Mucosa of gallbladder (tissue), 1 donor: ENCODE measurements at regions not wholly inside any gene's neighbourhood (a gene's known extent, or its start where the extent isn't known, plus 50 kb on each side); places are given as distances from the start of the nearest gene placed in this dataset.
A peak's percentile ranks its signal among the peaks of the same experiment; 100 is the strongest.

Source experiments
- DNase-seq: peaks from one replicate; pipeline ENCODE4 v3.0.0-alpha.2; 2020; ENCODE audit warnings: low spot score
- donor health status: DM: no; HTN: no; CAD: no.

DNA sequence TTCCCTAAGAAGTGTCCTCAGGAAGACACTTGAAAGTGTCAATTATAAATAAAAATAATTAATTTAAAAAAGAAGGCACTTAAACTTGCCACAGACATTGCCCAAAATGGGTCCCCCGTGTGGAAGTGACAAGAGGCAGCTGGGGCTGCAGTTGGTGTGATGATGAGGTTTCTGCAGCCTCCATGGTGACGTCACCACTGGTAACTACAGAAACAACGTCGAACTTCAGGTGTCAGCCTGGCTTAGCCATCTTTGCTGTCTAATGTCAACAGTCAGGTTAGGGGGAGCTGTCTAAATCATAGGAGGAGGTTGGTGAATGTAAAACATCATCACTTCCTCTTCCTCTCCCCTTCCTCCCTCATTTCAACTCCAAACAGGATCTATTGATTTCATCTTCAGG lies 328.6 kb downstream of the MN1 start:
- no peak for DNase-seq

- no peak for DNase-seq
Observed at GRCh38 chr22:27473533-27473932, 328.0 kb downstream of the MN1 start.

GRCh38 chr22:27474112-27474571 lies 327.4 kb downstream of the MN1 start:
- DNase-seq, result no peak

DNA sequence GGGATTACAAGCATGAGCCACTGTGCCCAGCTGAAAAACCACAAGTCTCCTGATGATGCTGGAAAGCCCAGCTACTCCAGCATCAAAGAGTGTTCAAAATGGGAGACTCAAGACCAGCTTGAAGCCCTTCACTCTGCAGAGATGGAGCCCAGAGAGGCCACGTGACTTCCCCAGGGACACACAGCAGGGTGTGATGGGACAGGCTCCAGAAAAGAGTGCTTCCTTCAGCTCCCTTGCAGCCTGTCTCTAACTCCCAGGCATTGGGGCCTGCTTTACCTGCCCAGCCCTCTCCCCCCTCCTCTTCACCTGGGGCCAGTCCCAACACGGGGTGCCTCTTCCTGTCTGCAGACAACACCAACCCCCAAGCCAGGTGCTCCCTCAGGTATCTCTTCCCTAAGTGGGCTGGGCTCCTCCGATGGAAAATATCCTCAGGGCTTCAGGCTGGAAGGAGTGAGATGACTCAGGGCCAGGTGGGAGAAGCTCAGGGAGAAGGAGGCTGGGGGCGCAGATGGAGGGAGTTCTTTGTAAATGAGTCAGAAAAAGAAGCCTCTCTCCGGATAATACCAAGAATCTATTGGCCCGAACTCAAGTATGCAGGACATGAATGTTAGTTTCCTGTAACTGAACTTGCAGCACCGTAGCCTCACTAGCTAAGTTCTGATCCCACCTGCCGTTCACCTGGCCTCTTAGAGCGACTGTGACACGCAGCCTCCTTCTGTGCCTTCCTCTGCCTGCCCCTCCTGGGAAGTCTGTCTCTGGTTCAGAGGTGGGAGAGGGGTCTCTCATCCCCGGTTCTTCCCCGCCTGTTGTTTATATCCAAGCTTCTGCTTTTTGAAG lies 326.6 kb downstream of the MN1 start:
- DNase-seq, result peak; percentile 49

- no peak for DNase-seq
Observed at GRCh38 chr22:27475548-27475897, 326.0 kb downstream of the MN1 start.

- DNase-seq, result no peak
Observed at GRCh38 chr22:27476318-27476717, 325.2 kb downstream of the MN1 start.

DNA sequence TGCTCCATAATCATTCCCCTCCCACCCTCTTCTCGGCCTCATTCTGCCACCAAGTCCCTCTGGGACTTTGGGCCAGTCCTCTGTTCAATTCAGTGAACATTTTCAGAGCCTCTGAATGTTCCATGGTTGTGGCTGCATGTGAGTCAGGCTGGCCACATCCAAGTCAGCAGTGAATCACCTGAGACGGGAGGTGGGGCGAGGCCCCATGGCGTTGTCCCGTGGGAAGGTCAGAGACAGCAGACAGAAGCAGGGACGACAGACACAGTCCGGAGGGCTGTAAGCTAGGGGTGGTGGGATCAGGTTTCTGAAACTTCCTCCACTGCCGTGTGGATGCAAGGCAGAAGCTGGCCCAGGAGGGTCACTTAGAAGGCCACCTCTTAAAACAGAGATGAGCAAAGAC lies 324.8 kb downstream of the MN1 start:
- peak; percentile 51 for DNase-seq

DNA sequence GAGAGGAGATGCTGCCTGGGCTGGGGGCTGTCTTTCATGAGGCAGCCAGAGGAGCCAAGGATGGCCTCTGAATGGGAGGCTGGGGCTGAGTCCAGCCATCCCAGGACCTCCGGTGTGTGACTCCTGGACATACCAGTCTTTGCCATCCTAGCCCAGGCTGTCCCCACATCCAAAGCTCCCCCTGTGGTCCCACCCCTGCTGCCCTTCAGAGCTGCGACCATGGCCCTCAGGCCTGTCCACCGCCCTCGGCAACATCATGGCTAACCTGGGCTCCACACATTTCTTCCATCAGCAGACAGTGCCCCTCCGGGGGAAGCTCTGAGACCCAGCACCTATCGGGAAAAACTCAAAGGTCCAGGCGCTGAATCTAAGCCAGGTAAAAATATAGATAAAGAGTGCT lies 324.4 kb downstream of the MN1 start:
- DNase-seq, result no peak

- DNase-seq, result no peak
Observed at GRCh38 chr22:27480487-27480886, 321.1 kb downstream of the MN1 start.

GRCh38 chr22:27482402-27482801 lies 319.2 kb downstream of the MN1 start:
- no peak for DNase-seq

GRCh38 chr22:27483095-27483785 lies 318.3 kb downstream of the MN1 start:
- no peak for DNase-seq

DNA sequence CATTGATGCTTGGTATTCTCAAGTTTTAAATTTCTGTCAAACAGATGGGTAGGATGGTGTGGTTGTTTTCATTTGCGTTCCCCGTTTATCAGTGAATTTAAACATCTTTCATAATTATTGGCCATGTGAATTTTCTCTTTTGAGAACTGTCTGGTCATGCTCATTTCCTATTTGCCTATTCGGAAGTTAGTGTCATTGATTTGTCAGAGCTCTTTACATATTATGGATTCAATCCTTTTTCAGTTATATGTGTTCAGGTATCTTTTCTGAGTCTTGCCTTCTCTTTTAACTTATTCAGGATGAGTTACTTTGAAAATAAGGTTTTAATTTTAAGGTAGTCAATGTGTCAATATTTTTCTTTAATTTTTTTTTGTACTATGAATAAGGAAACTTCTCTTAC lies 315.7 kb downstream of the MN1 start:
- no peak for DNase-seq

GRCh38 chr22:27487600-27488452 lies 313.7 kb downstream of the MN1 start:
- DNase-seq, result no peak

DNA sequence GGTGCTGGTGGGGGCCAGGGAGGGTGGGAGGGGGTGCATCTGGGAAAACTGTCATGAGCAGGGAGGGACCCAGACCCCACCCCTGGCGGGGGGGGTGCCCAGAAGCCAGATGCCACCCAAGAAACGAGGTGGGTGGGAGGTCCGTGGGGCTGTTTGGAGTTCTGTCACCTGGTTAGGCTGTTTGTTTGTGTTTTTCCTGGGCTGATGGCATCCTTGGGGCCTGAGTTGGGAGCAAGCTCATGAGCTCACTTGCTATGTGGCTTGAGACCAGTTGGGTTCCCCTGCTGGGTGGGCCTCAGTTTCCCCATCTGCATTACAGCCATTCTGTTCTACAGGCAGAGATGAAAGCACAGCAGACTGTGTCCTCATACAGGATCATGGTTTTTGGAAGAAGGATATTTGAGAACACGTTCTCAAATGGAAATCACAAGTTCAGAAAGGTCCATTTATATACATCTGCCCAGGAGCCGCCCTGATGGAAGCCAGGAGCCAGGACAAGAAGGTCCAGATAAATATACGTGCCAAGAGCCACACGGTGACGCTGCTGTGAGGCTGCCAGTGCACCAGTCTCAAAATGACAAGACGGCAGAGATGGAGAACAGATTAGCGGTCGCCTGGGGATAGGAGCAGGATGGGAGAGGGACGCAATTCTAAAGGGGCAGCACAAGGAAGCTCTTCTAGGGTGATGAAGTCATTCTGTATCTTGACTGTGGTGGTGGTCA lies 312.9 kb downstream of the MN1 start:
- DNase-seq, result peak; percentile 26

- DNase-seq, result peak; percentile 71
Observed at GRCh38 chr22:27489178-27489675, 312.3 kb downstream of the MN1 start.

DNA sequence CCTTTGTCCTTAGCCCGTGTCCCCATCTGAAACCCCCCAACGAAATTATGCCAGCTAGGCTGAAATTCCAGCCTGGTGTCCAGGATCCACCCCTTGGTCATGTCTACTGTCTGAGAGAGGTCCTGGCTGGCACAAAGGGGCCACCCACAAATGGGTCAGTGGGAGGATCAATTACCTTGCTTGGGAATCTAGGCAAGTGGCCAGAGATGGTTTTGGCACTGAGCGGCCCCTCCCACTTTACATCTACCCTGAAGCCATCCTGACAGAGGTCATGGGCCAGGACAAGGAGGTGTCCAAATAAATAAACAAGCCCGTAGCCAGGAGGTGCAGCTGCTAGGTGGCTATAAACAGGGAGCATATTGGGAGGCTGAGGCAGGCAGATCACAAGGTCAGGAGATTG lies 311.5 kb downstream of the MN1 start:
- DNase-seq, result no peak

GRCh38 chr22:27491888-27492287 lies 309.7 kb downstream of the MN1 start:
- no peak for DNase-seq

- DNase-seq, result no peak
Observed at GRCh38 chr22:27492566-27493201, 308.9 kb downstream of the MN1 start.

GRCh38 chr22:27493796-27494195 lies 307.8 kb downstream of the MN1 start:
- no peak for DNase-seq

GRCh38 chr22:27494785-27495184 lies 306.8 kb downstream of the MN1 start:
- DNase-seq, result no peak

DNA sequence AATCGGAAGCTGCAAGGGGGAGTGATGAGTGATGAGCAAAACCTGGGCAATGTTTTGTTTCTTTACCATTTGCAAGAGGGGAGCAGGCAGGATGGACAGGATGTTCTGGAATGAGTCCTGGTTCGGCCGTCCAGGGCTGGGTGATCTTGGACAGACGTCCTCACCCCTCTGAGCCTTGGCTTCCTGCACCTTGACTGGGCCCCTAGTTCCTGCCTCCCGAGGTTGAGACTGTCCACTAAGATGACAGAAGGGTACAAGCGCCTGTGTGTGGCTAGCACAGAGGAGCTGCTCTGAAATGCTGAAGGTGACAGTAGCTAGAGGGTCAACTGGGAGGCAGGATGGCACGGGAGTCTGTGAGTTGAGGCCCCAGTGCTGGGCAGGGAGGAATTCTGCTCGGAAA lies 306.2 kb downstream of the MN1 start:
- no peak for DNase-seq
